T-cell (primary cell): ENCODE measurements at regions not wholly inside any gene's neighbourhood (a gene's known extent, or its start where the extent isn't known, plus 50 kb on each side); places are given as distances from the start of the nearest gene placed in this dataset.

Source experiments
- ATAC-seq, 4 experiments: fragments of 200-7000 bp in 3 of 4; fragments of 150-1000 bp in 1 of 4; cut with Tn5 transposase; replicated peaks in 1 of 4; 1 replicate in 3 of 4; 2 replicates in 1 of 4; pipeline ENCODE4 v1.10.0; 2021; ENCODE audit warnings: moderate library complexity in 3 of 4, mild to moderate bottlenecking in 2 of 4, moderate number of reproducible peaks in 1 of 4
- CTCF ChIA-PET, 2 donors: fragments of 300-600 bp; sonication (Branson Sonifier 250); formaldehyde crosslinking; loops; one replicate each; lab custom pipeline; 2022; ENCODE audit warnings: antibody characterized with exemption in 2 of 2; lab: Charles Lee
- POLR2A ChIA-PET, 2 donors: fragments of 300-600 bp; sonication (Branson Sonifier 250); formaldehyde crosslinking; loops; one replicate each; lab custom pipeline; 2022; ENCODE audit warnings: antibody characterized with exemption in 2 of 2; lab: Charles Lee
- DNase-seq, 35 experiments: peaks; one replicate each; pipeline versions ENCODE4 v3.0.0 to v3.0.0-alpha.2; 2013 to 2023
- H3K27ac ChIP-seq: one replicate; pipeline ENCODE4 v1.5.1; 2013; ENCODE audit warnings: low read length
- H3K27me3 ChIP-seq, 2 experiments: replicated peaks in 1 of 2; 1 replicate in 1 of 2; 2 replicates in 1 of 2; pipeline versions ENCODE4 v1.6.1 to v1.7.0; 2013; ENCODE audit warnings: low read length in 1 of 2, mixed read lengths in 1 of 2; ENCODE audit not compliant: control insufficient read depth in 2 of 2, insufficient read depth in 2 of 2; ENCODE audit errors: extremely low read depth in 1 of 2
- H3K36me3 ChIP-seq, 2 donors: 1 replicate in 1 of 2; 2 replicates in 1 of 2; pipeline versions ENCODE4 v1.6.1 to v1.7.0; 2013; ENCODE audit warnings: low read length in 1 of 2; ENCODE audit not compliant: control insufficient read depth in 2 of 2, insufficient read depth in 1 of 2; ENCODE audit errors: extremely low read depth in 1 of 2
- H3K4me1 ChIP-seq, 2 experiments: 1 replicate in 1 of 2; 2 replicates in 1 of 2; pipeline versions ENCODE4 v1.6.1 to v1.7.0; 2013; ENCODE audit warnings: low read length in 2 of 2, mixed read lengths in 1 of 2; ENCODE audit not compliant: insufficient read depth in 2 of 2, control insufficient read depth in 1 of 2; ENCODE audit errors: extremely low read depth in 1 of 2
- H3K4me3 ChIP-seq, 2 donors: 1 replicate in 1 of 2; 2 replicates in 1 of 2; pipeline versions ENCODE4 v1.5.1 to v1.7.0; 2013; ENCODE audit warnings: mild to moderate bottlenecking in 2 of 2, low read length in 1 of 2, moderate library complexity in 1 of 2; ENCODE audit not compliant: control insufficient read depth in 1 of 2; ENCODE audit errors: extremely low read depth in 1 of 2
- H3K9me3 ChIP-seq: 2 replicates; pipeline ENCODE4 v1.7.0; 2013
- H3K27ac Mint-ChIP-seq, 2 donors: one replicate each; pipeline ENCODE4 v1.8.0; 2020 to 2021; ENCODE audit warnings: mild to moderate bottlenecking in 2 of 2, mixed read lengths in 2 of 2
- H3K27me3 Mint-ChIP-seq, 2 donors: one replicate each; pipeline ENCODE4 v1.8.0; 2021 to 2022; ENCODE audit warnings: mixed read lengths in 2 of 2
- H3K36me3 Mint-ChIP-seq: one replicate; pipeline ENCODE4 v1.8.0; 2021; ENCODE audit warnings: mixed read lengths
- H3K4me1 Mint-ChIP-seq, 3 donors: one replicate each; pipeline ENCODE4 v1.8.0; 2020 to 2022; ENCODE audit warnings: mixed read lengths in 3 of 3, mild to moderate bottlenecking in 1 of 3
- H3K4me3 Mint-ChIP-seq, 3 donors: one replicate each; pipeline ENCODE4 v1.8.0; 2020 to 2022; ENCODE audit warnings: mild to moderate bottlenecking in 3 of 3, mixed read lengths in 3 of 3, moderate library complexity in 3 of 3
- H3K9me3 Mint-ChIP-seq, 3 donors: one replicate each; pipeline ENCODE4 v1.8.0; 2020 to 2022; ENCODE audit warnings: mixed read lengths in 3 of 3
- WGBS: methylation state at CpG from one replicate; pipeline ENCODE4 v1.1.5; 2013; ENCODE audit warnings: missing lambda C conversion rate; ENCODE audit not compliant: insufficient coverage; 5-methylcytosine and 5-hydroxymethylcytosine counted together

- Histone ChIP-seq H3K4me3 (no peak overlapping the region), H3K9me3 (no peaks in the 10 kb centered on the region), H3K36me3 (no peaks in the 10 kb centered on the region), H3K4me1 (no peaks in the 10 kb centered on the region), H3K27me3 (no peaks in the 10 kb centered on the region), H3K27ac (no peak overlapping the region)
- no peak overlapping the region for H3K27ac Mint-ChIP-seq
- WGBS: no CpG with 5 or more reads among the region's 1 CpG
- no peak overlapping the region for H3K4me3 Mint-ChIP-seq
- CTCF ChIA-PET: no interaction called here
- no peaks in the 10 kb centered on the region for H3K36me3 Mint-ChIP-seq
- no peak for DNase-seq
- H3K9me3 Mint-ChIP-seq: no peaks in the 10 kb centered on the region
- POLR2A ChIA-PET: no interaction called here
- H3K4me1 Mint-ChIP-seq: no peaks in the 10 kb centered on the region
- no peak for ATAC-seq
- peaks cover 0 to 7% of the 10 kb centered on the region in 2 donors for H3K27me3 Mint-ChIP-seq
These were observed 168.4 kb upstream of the NHS start for GRCh38 chrX:17206584-17206983.

DNA sequence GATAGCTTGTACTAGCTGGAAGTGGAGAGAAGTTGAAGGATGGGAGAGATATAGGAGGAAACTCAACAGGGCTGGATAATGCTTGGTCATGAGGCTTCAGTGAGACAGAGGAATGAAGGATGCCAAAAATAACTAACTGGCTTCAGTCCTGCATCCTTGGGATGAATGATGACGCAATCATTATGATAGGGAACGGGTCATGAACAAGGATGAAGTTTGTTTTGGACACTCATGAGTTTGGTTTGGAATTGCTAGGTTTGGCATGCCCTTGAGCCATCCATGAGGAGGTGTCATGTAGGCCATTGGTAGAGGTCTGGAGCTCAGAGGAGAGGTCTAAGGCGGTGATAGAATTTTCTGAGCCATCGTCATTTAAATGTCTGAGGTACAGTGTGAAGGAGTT, 160.0 kb upstream of the NHS start:
- no peaks in the 10 kb centered on the region for H3K36me3 Mint-ChIP-seq
- no peak overlapping the region for H3K4me3 Mint-ChIP-seq
- WGBS: no CpG with 5 or more reads among the region's 4 CpGs

DNA sequence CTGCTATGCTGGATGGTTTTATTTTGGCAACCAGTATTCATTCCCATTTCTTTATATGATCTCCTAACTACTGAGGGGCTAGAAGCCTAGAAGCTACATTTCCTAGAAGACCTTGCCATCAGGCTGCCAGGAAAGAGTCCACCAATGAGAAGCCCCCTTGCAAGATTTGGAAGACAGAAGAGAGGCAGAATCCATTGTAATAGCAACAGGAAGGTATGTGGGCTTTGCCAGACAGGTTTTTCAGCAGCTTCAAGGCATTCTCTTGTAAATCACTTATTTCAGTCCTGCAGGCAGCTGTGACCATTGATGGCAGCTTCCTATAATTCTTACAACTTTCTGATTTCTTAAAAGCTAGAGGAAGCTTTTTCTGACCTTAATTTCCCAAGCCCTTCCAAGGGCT, 148.3 kb upstream of the NHS start:
- Histone ChIP-seq H3K27me3 (no peaks in the 10 kb centered on the region), H3K9me3 (no peaks in the 10 kb centered on the region), H3K36me3 (no peaks in the 10 kb centered on the region), H3K4me3 (no peak overlapping the region), H3K27ac (no peak overlapping the region), H3K4me1 (no peaks in the 10 kb centered on the region)
- POLR2A ChIA-PET: no interaction called here
- H3K27ac Mint-ChIP-seq: no peak overlapping the region
- DNase-seq (no peak), ATAC-seq (no peak)
- no peaks in the 10 kb centered on the region for H3K36me3 Mint-ChIP-seq
- H3K4me1 Mint-ChIP-seq: no peaks in the 10 kb centered on the region
- H3K27me3 Mint-ChIP-seq: peaks cover 0 to 6% of the 10 kb centered on the region in 2 donors
- no peaks in the 10 kb centered on the region for H3K9me3 Mint-ChIP-seq
- CTCF ChIA-PET: no interaction called here
- H3K4me3 Mint-ChIP-seq: no peak overlapping the region

More for the DNA sequence above, 160.0 kb upstream of the NHS start:
- H3K4me1 Mint-ChIP-seq: no peaks in the 10 kb centered on the region
- peaks cover 7 to 16% (median 7%) of the 10 kb centered on the region in 3 donors for H3K9me3 Mint-ChIP-seq
- ChIA-PET CTCF (no interaction called here), POLR2A (no interaction called here)
- Histone ChIP-seq H3K9me3 (no peaks in the 10 kb centered on the region), H3K4me1 (no peaks in the 10 kb centered on the region), H3K4me3 (no peak overlapping the region), H3K27me3 (no peaks in the 10 kb centered on the region), H3K36me3 (no peaks in the 10 kb centered on the region), H3K27ac (no peak overlapping the region)
- ATAC-seq (no peak), DNase-seq (no peak)
- H3K27me3 Mint-ChIP-seq: peaks cover 2 to 19% of the 10 kb centered on the region in 2 donors
- no peak overlapping the region for H3K27ac Mint-ChIP-seq

GRCh38 chrX:17237146-17237545, 137.9 kb upstream of the NHS start:
- DNase-seq (no peak), ATAC-seq (no peak)
- no peaks in the 10 kb centered on the region for H3K9me3 Mint-ChIP-seq
- WGBS: no CpG with 5 or more reads among the region's 5 CpGs
- H3K27me3 ChIP-seq: no peaks in the 10 kb centered on the region
- H3K4me1 ChIP-seq: no peaks in the 10 kb centered on the region
- H3K4me3 Mint-ChIP-seq: no peak overlapping the region
- ChIA-PET CTCF (interaction anchor here in 1 of 2 donors (0.6 kb wide), 1 partner anchor 1721 kb away, joined by 4 read pairs; no protein-coding TSS in a partner anchor), POLR2A (no interaction called here)
- no peaks in the 10 kb centered on the region for H3K9me3 ChIP-seq
- no peaks in the 10 kb centered on the region for H3K36me3 ChIP-seq
- H3K4me1 Mint-ChIP-seq: no peaks in the 10 kb centered on the region
- no peak overlapping the region for H3K4me3 ChIP-seq
- H3K36me3 Mint-ChIP-seq: no peaks in the 10 kb centered on the region
- peaks cover 0 to 24% of the 10 kb centered on the region in 2 donors for H3K27me3 Mint-ChIP-seq
- H3K27ac ChIP-seq: no peak overlapping the region
- H3K27ac Mint-ChIP-seq: no peak overlapping the region

GRCh38 chrX:17242470-17242869, 132.5 kb upstream of the NHS start:
- H3K27me3 ChIP-seq: no peaks in the 10 kb centered on the region
- no peaks in the 10 kb centered on the region for H3K36me3 ChIP-seq
- no peaks in the 10 kb centered on the region for H3K4me1 ChIP-seq
- Mint-ChIP-seq H3K27ac (no peak overlapping the region), H3K4me1 (no peaks in the 10 kb centered on the region), H3K4me3 (no peak overlapping the region), H3K9me3 (no peaks in the 10 kb centered on the region), H3K27me3 (peaks cover 2 to 21% of the 10 kb centered on the region in 2 donors), H3K36me3 (no peaks in the 10 kb centered on the region)
- CTCF ChIA-PET: interaction anchor here (0.6 to 1.3 kb wide), 5 partner anchors 11 to 972 kb away, joined by 3 to 6 read pairs (median 4); no protein-coding TSS in a partner anchor
- ATAC-seq (no peak), DNase-seq (peak in 13 of 35 experiments; percentile 1 to 51 (median 6))
- no peaks in the 10 kb centered on the region for H3K9me3 ChIP-seq
- POLR2A ChIA-PET: no interaction called here
- H3K4me3 ChIP-seq: no peak overlapping the region
- no CpG with 5 or more reads among the region's 5 CpGs for WGBS
- H3K27ac ChIP-seq: no peak overlapping the region

GRCh38 chrX:17247144-17247543, 127.9 kb upstream of the NHS start:
- POLR2A ChIA-PET: no interaction called here
- no peak for ATAC-seq

DNA sequence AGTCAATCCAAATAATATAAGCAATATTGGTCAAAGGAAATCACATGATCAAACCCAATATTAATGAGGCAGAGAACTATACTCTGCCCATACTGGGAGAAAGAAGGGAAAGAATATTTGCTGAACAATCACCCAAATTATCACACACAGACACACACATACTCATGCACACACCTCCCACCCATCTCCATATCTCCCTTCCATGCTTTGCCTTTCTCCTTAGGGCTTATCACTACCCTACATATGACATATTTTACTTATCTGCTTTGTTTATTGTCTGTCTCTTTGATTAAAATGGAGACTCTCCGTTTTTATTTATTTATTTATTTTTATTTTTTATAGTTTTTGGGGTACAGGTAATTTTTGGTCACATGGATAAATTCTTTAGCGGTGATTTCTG, 112.9 kb upstream of the NHS start:
- no peaks in the 10 kb centered on the region for H3K36me3 ChIP-seq
- no peaks in the 10 kb centered on the region for H3K36me3 Mint-ChIP-seq
- H3K4me3 ChIP-seq: no peak overlapping the region
- H3K27me3 Mint-ChIP-seq: peaks cover 3 to 5% of the 10 kb centered on the region in 2 donors
- DNase-seq (no peak), ATAC-seq (no peak)
- ChIA-PET POLR2A (no interaction called here), CTCF (no interaction called here)
- no peaks in the 10 kb centered on the region for H3K4me1 Mint-ChIP-seq
- WGBS: no CpG with 5 or more reads among the region's 2 CpGs
- no peak overlapping the region for H3K27ac ChIP-seq
- no peaks in the 10 kb centered on the region for H3K27me3 ChIP-seq
- no peak overlapping the region for H3K27ac Mint-ChIP-seq
- H3K4me3 Mint-ChIP-seq: no peak overlapping the region
- H3K4me1 ChIP-seq: no peaks in the 10 kb centered on the region
- no peaks in the 10 kb centered on the region for H3K9me3 ChIP-seq
- H3K9me3 Mint-ChIP-seq: peaks cover 2 to 14% (median 5%) of the 10 kb centered on the region in 3 donors

More at GRCh38 chrX:17247144-17247543, 127.9 kb upstream of the NHS start:
- no peak overlapping the region for H3K4me3 ChIP-seq
- Mint-ChIP-seq H3K27ac (no peak overlapping the region), H3K27me3 (peaks cover 2 to 17% of the 10 kb centered on the region in 2 donors), H3K4me1 (no peaks in the 10 kb centered on the region), H3K4me3 (no peak overlapping the region), H3K36me3 (no peaks in the 10 kb centered on the region), H3K9me3 (no peaks in the 10 kb centered on the region)
- H3K27me3 ChIP-seq: no peaks in the 10 kb centered on the region
- DNase-seq: no peak
- no peaks in the 10 kb centered on the region for H3K9me3 ChIP-seq
- CTCF ChIA-PET: no interaction called here
- no peaks in the 10 kb centered on the region for H3K4me1 ChIP-seq
- WGBS: no CpG with 5 or more reads among the region's 1 CpG
- no peak overlapping the region for H3K27ac ChIP-seq
- no peaks in the 10 kb centered on the region for H3K36me3 ChIP-seq
